DND-41 (cell line): ENCODE measurements at regions not wholly inside any gene's neighbourhood (a gene's known extent, or its start where the extent isn't known, plus 50 kb on each side); places are given as distances from the start of the nearest gene placed in this dataset.

Experiments used
- ATAC-seq: fragments of 200-7000 bp; cut with Tn5 transposase; 3 replicates; pipeline ENCODE4 v1.9.1; 2021; ENCODE audit warnings: low read depth; ENCODE audit not compliant: insufficient read depth
- DNase-seq: peaks from one replicate; pipeline ENCODE4 v3.0.0-alpha.2; 2020
- H2AFZ ChIP-seq: 2 replicates; pipeline ENCODE4 v1.6.0; 2012; ENCODE audit warnings: low read depth, low read length
- H3K27ac ChIP-seq: 2 replicates; pipeline ENCODE4 v1.5.1; 2012; ENCODE audit warnings: low read length, inconsistent platforms
- H3K27me3 ChIP-seq: fragments of 200-600 bp; sonication (generic); 2 replicates; pipeline ENCODE4 v1.6.0; 2012; ENCODE audit warnings: low read length, mild to moderate bottlenecking, inconsistent platforms; ENCODE audit not compliant: insufficient read depth, poor library complexity
- H3K36me3 ChIP-seq: 2 replicates; pipeline ENCODE4 v1.5.1; 2012; ENCODE audit warnings: low read length, inconsistent platforms; ENCODE audit not compliant: insufficient read depth
- H3K4me1 ChIP-seq: 2 replicates; pipeline ENCODE4 v1.5.1; 2012; ENCODE audit warnings: mild to moderate bottlenecking, low read length; ENCODE audit not compliant: insufficient read depth
- H3K4me2 ChIP-seq: 2 replicates; pipeline ENCODE4 v1.6.0; 2012; ENCODE audit warnings: mild to moderate bottlenecking, moderate library complexity, low read length, inconsistent platforms; ENCODE audit not compliant: insufficient read depth
- H3K4me3 ChIP-seq, 2 experiments: fragments of 200-600 bp in 1 of 2; shearing (Covaris generic) in 1 of 2; 2 replicates each; pipeline ENCODE4 v1.5.1; 2012 to 2016; ENCODE audit warnings: inconsistent platforms in 2 of 2, low read length in 2 of 2, mild to moderate bottlenecking in 2 of 2, low read depth in 1 of 2, moderate library complexity in 1 of 2
- H3K79me2 ChIP-seq: 2 replicates; pipeline ENCODE4 v1.6.0; 2012; ENCODE audit warnings: low read length, inconsistent platforms; ENCODE audit not compliant: insufficient read depth
- H3K9ac ChIP-seq: 2 replicates; pipeline ENCODE4 v1.6.0; 2012; ENCODE audit warnings: low read depth, mild to moderate bottlenecking, inconsistent platforms, low read length, moderate library complexity
- H3K9me3 ChIP-seq: 2 replicates; pipeline ENCODE4 v1.5.1; 2012; ENCODE audit warnings: low read length, moderate library complexity, mild to moderate bottlenecking, inconsistent platforms; ENCODE audit not compliant: insufficient read depth, severe bottlenecking
- H4K20me1 ChIP-seq: 2 replicates; pipeline ENCODE4 v1.6.0; 2012; ENCODE audit warnings: low read length; ENCODE audit not compliant: insufficient read depth
- CTCF ChIP-seq: IDR thresholded peaks from 2 replicates; pipeline ENCODE4 v1.5.1; 2012; ENCODE audit warnings: borderline replicate concordance, low read length, moderate library complexity, mild to moderate bottlenecking; ENCODE audit not compliant: poor library complexity, severe bottlenecking; ENCODE audit errors: extremely low read depth
- EZH2 ChIP-seq: IDR thresholded peaks from 3 replicates; pipeline ENCODE4 v1.6.1; 2012; ENCODE audit warnings: borderline replicate concordance, low read depth, mild to moderate bottlenecking, moderate library complexity, low read length, inconsistent platforms; ENCODE audit not compliant: severe bottlenecking

GRCh38 chr1:218748071-218748470, 402.9 kb downstream of the TGFB2 start:
- ATAC-seq: no peak
- H3K9me3 ChIP-seq: no peaks in the 10 kb centered on the region
- H3K27ac ChIP-seq: no peak overlapping the region
- H3K4me2 ChIP-seq: no peak overlapping the region
- H3K4me1 ChIP-seq: no peaks in the 10 kb centered on the region
- no peak overlapping the region for H3K4me3 ChIP-seq
- H3K36me3 ChIP-seq: no peaks in the 10 kb centered on the region
- H4K20me1 ChIP-seq: no peaks in the 10 kb centered on the region
- H3K9ac ChIP-seq: no peak overlapping the region
- no peaks in the 10 kb centered on the region for H3K79me2 ChIP-seq
- no peak overlapping the region for H2AFZ ChIP-seq
- no peak for DNase-seq
- no peak for TF ChIP-seq EZH2
- TF ChIP-seq CTCF: no peak
- no peaks in the 10 kb centered on the region for H3K27me3 ChIP-seq

GRCh38 chr1:218750216-218750970, 405.3 kb downstream of the TGFB2 start:
- no peak overlapping the region for H2AFZ ChIP-seq
- H3K27ac ChIP-seq: no peak overlapping the region
- no peak overlapping the region for H3K4me2 ChIP-seq
- TF ChIP-seq EZH2: no peak
- no peak overlapping the region for H3K9ac ChIP-seq
- H3K9me3 ChIP-seq: peaks cover 5% of the 10 kb centered on the region
- H4K20me1 ChIP-seq: no peaks in the 10 kb centered on the region
- ATAC-seq: no peak
- H3K27me3 ChIP-seq: no peaks in the 10 kb centered on the region
- no peaks in the 10 kb centered on the region for H3K36me3 ChIP-seq
- H3K4me3 ChIP-seq: no peak overlapping the region
- no peaks in the 10 kb centered on the region for H3K79me2 ChIP-seq
- no peaks in the 10 kb centered on the region for H3K4me1 ChIP-seq
- DNase-seq: no peak

GRCh38 chr1:218751208-218751948, 406.2 kb downstream of the TGFB2 start:
- Histone ChIP-seq H3K27me3 (no peaks in the 10 kb centered on the region), H4K20me1 (no peaks in the 10 kb centered on the region), H3K27ac (no peak overlapping the region), H3K36me3 (no peaks in the 10 kb centered on the region), H3K4me2 (no peak overlapping the region), H3K4me1 (no peaks in the 10 kb centered on the region), H3K79me2 (no peaks in the 10 kb centered on the region), H2AFZ (no peak overlapping the region), H3K4me3 (no peak overlapping the region), H3K9ac (no peak overlapping the region), H3K9me3 (peaks cover 9% of the 10 kb centered on the region)
- ATAC-seq (no peak), DNase-seq (no peak)
- no peak for TF ChIP-seq CTCF
- TF ChIP-seq EZH2: no peak

- no peak for TF ChIP-seq CTCF
- no peak for TF ChIP-seq EZH2
- H3K4me1 ChIP-seq: no peaks in the 10 kb centered on the region
- H3K27ac ChIP-seq: no peak overlapping the region
- no peak for ATAC-seq
- H3K79me2 ChIP-seq: no peaks in the 10 kb centered on the region
- H4K20me1 ChIP-seq: no peaks in the 10 kb centered on the region
- no peak overlapping the region for H2AFZ ChIP-seq
- no peaks in the 10 kb centered on the region for H3K27me3 ChIP-seq
- H3K36me3 ChIP-seq: no peaks in the 10 kb centered on the region
- no peak overlapping the region for H3K4me3 ChIP-seq
- H3K9me3 ChIP-seq: peaks cover 9% of the 10 kb centered on the region
- H3K4me2 ChIP-seq: no peak overlapping the region
- DNase-seq: no peak
- no peak overlapping the region for H3K9ac ChIP-seq
Observed at GRCh38 chr1:218752126-218752525, 407.0 kb downstream of the TGFB2 start.
